ENCODE measurements at regions not wholly inside any gene's neighbourhood (a gene's known extent, or its start where the extent isn't known, plus 50 kb on each side); places are given as distances from the start of the nearest gene placed in this dataset.

DNA sequence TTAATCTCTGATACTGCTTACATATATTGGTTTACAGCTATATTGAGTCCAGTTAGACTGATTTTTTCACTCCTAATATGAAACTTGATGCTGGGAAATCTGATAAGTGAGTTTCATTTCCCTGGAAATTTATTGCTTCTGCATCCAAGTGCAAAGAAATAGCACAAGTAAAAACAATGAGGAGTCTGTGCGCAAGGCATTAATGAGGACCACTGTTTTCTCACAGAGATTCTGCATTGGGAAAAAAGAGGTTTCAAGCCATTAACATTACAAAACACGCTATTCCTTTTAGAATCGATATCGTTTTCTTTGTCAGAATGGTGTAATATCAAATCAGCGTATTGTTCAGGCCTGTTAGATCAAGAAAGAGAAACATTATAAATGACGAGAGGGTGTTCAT lies 723.3 kb upstream of the ARRDC4 start:
- no peak for FAIRE-seq
- Histone ChIP-seq H3K4me2 (ENCODE audit: control insufficient read depth, extremely low read depth, insufficient read depth, low read depth, low read length) (no peak overlapping the region), H3K9ac (ENCODE audit: control insufficient read depth, extremely low read depth, insufficient read depth, low read length) (no peak overlapping the region), H3K9me3 (ENCODE audit: control insufficient read depth, low read depth, low read length) (no peaks in the 10 kb centered on the region), H3K9me1 (ENCODE audit: control insufficient read depth, extremely low read depth, insufficient read depth, low read length) (no peaks in the 10 kb centered on the region), H3K27ac (ENCODE audit: control insufficient read depth, insufficient read depth, low read length) (no peak overlapping the region), H2AFZ (ENCODE audit: control insufficient read depth, low read length) (no peak overlapping the region), H3K36me3 (ENCODE audit: control insufficient read depth in 2 of 2, extremely low read depth in 1 of 2, insufficient read depth in 2 of 2, low read length in 2 of 2) (no peaks in the 10 kb centered on the region), H3K4me3 (ENCODE audit: control insufficient read depth in 2 of 3, extremely low read depth in 1 of 3, insufficient read depth in 2 of 3, low read depth in 1 of 3, low read length in 3 of 3) (no peak overlapping the region), H3K27me3 (ENCODE audit: control insufficient read depth, extremely low read depth, insufficient read depth, low read length) (no peaks in the 10 kb centered on the region), H3K4me1 (ENCODE audit: control insufficient read depth, extremely low read depth, insufficient read depth, low read length) (no peaks in the 10 kb centered on the region), H4K20me1 (ENCODE audit: control insufficient read depth, extremely low read depth, insufficient read depth, low read length) (no peaks in the 10 kb centered on the region), H3K79me2 (ENCODE audit: control insufficient read depth, insufficient read depth, low read length) (no peaks in the 10 kb centered on the region)
- no peak for DNase-seq (ENCODE audit: low read depth, low spot score)
- TF ChIP-seq EZH2 (IDR thresholded peaks at IDR 0.05; ENCODE audit: low read length), result no peak
- TF ChIP-seq, protein P1, sequence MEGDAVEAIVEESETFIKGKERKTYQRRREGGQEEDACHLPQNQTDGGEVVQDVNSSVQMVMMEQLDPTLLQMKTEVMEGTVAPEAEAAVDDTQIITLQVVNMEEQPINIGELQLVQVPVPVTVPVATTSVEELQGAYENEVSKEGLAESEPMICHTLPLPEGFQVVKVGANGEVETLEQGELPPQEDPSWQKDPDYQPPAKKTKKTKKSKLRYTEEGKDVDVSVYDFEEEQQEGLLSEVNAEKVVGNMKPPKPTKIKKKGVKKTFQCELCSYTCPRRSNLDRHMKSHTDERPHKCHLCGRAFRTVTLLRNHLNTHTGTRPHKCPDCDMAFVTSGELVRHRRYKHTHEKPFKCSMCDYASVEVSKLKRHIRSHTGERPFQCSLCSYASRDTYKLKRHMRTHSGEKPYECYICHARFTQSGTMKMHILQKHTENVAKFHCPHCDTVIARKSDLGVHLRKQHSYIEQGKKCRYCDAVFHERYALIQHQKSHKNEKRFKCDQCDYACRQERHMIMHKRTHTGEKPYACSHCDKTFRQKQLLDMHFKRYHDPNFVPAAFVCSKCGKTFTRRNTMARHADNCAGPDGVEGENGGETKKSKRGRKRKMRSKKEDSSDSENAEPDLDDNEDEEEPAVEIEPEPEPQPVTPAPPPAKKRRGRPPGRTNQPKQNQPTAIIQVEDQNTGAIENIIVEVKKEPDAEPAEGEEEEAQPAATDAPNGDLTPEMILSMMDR (optimal IDR thresholded peaks at IDR 0.05 in 1 of 3, IDR thresholded peaks at IDR 0.05 in 1 of 3, conservative IDR thresholded peaks at IDR 0.05 in 1 of 3; ENCODE audit: extremely low read depth in 1 of 3, insufficient read depth in 2 of 3, low read length in 3 of 3), result no peak
- dilution Hi-C loops (cut with MboI; ENCODE audit: extremely low pct_ligation_motif_present, low sequenced_read_pairs), result no loop called here

DNA sequence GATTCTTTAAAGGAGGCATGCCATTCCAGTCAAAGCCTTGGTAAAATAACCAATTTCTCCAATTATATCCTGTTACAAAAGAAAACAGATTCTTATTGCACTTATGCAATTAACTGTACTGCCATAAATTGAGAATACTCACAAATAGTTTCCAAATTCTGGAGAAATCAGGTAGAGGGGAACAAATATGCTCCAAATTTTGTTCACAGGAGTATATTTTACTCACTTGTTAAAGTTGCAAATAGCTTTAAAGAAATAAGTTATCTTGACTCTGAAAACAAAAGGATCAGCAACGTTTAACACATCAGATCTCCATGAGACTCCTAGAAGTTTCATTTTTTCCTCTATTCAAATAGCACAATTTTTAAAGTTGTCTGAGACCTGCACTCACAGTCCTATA lies 712.1 kb upstream of the ARRDC4 start:
- no peak overlapping the region for H2AFZ ChIP-seq (ENCODE audit: control insufficient read depth, low read length)
- no peak overlapping the region for H3K27ac ChIP-seq (ENCODE audit: control insufficient read depth, insufficient read depth, low read length)
- H3K79me2 ChIP-seq (ENCODE audit: control insufficient read depth, insufficient read depth, low read length), result no peaks in the 10 kb centered on the region
- dilution Hi-C loops (cut with MboI; ENCODE audit: extremely low pct_ligation_motif_present, low sequenced_read_pairs), result no loop called here
- H3K9ac ChIP-seq (ENCODE audit: control insufficient read depth, extremely low read depth, insufficient read depth, low read length), result no peak overlapping the region
- DNase-seq (ENCODE audit: low read depth, low spot score), result no peak
- TF ChIP-seq EZH2 (IDR thresholded peaks at IDR 0.05; ENCODE audit: low read length), result no peak
- TF ChIP-seq, protein P1 (optimal IDR thresholded peaks at IDR 0.05 in 1 of 3, IDR thresholded peaks at IDR 0.05 in 1 of 3, conservative IDR thresholded peaks at IDR 0.05 in 1 of 3; ENCODE audit: extremely low read depth in 1 of 3, insufficient read depth in 2 of 3, low read length in 3 of 3), result no peak
- no peaks in the 10 kb centered on the region for H3K36me3 ChIP-seq (ENCODE audit: control insufficient read depth in 2 of 2, extremely low read depth in 1 of 2, insufficient read depth in 2 of 2, low read length in 2 of 2)
- no peak for FAIRE-seq
- H3K27me3 ChIP-seq (ENCODE audit: control insufficient read depth, extremely low read depth, insufficient read depth, low read length), result no peaks in the 10 kb centered on the region
- H4K20me1 ChIP-seq (ENCODE audit: control insufficient read depth, extremely low read depth, insufficient read depth, low read length), result no peaks in the 10 kb centered on the region
- H3K4me2 ChIP-seq (ENCODE audit: control insufficient read depth, extremely low read depth, insufficient read depth, low read depth, low read length), result no peak overlapping the region
- H3K4me3 ChIP-seq (ENCODE audit: control insufficient read depth in 2 of 3, extremely low read depth in 1 of 3, insufficient read depth in 2 of 3, low read depth in 1 of 3, low read length in 3 of 3), result no peak overlapping the region
- H3K9me3 ChIP-seq (ENCODE audit: control insufficient read depth, low read depth, low read length), result no peaks in the 10 kb centered on the region
- no peaks in the 10 kb centered on the region for H3K4me1 ChIP-seq (ENCODE audit: control insufficient read depth, extremely low read depth, insufficient read depth, low read length)
- H3K9me1 ChIP-seq (ENCODE audit: control insufficient read depth, extremely low read depth, insufficient read depth, low read length), result no peaks in the 10 kb centered on the region
